Mucosa of descending colon (tissue), 3 donors: ENCODE measurements at regions not wholly inside any gene's neighbourhood (a gene's known extent, or its start where the extent isn't known, plus 50 kb on each side); places are given as distances from the start of the nearest gene placed in this dataset.
A peak's percentile ranks its signal among the peaks of the same experiment; 100 is the strongest.

Experiments
- ATAC-seq: fragments of 200-7000 bp; cut with Tn5 transposase; one replicate; pipeline ENCODE4 v1.9.1; 2020; ENCODE audit warnings: mild to moderate bottlenecking, moderate library complexity
- DNase-seq, 3 donors: peaks; one replicate each; pipeline ENCODE4 v3.0.0-alpha.2; 2020
- H3K36me3 ChIP-seq: fragments of 200-600 bp; one replicate; pipeline ENCODE4 v1.8.0; 2021; ENCODE audit warnings: low read depth, mild to moderate bottlenecking
- H3K4me1 ChIP-seq: fragments of 200-600 bp; one replicate; pipeline ENCODE4 v1.8.0; 2021; ENCODE audit warnings: low read depth, mild to moderate bottlenecking
- H3K4me3 ChIP-seq: fragments of 200-600 bp; one replicate; pipeline ENCODE4 v1.8.0; 2021; ENCODE audit warnings: mild to moderate bottlenecking
- H3K9me3 ChIP-seq: fragments of 200-600 bp; one replicate; pipeline ENCODE4 v1.8.0; 2021; ENCODE audit warnings: mild to moderate bottlenecking
- CTCF ChIP-seq: fragments of 200-600 bp; IDR thresholded peaks from one replicate; pipeline ENCODE4 v1.8.0; 2022; ENCODE audit warnings: antibody characterized with exemption, mild to moderate bottlenecking
- intact Hi-C, 2 donors: fragments of 100-400 bp; cut with DNase I in 1 of 2; cut with micrococcal nuclease in 1 of 2; formaldehyde crosslinking; loops; one replicate each; pipeline versions ENCODE4 v1.11.0 to v1.11.1; 2022; cut with DNase I, micrococcal nuclease
- donor health status: DM: no; HTN: no; CAD: no; lungs with moderate emphysema.
- donor health status: DM: no; HTN: no; CAD: no.
- donor health status: DM: no; HTN: yes; CAD: no.

GRCh38 chr5:17443333-17444130 lies 54.5 kb upstream of the TAF11L2 start:
- peak in 1 of 3 donors; percentile 53 for DNase-seq
- TF ChIP-seq CTCF, result no peak
- Histone ChIP-seq H3K36me3 (no peaks in the 10 kb centered on the region), H3K4me3 (no peak overlapping the region), H3K4me1 (peaks cover 8% of the 10 kb centered on the region), H3K9me3 (peaks cover 2% of the 10 kb centered on the region)
- no peak for ATAC-seq
- intact Hi-C loops, result no loop called here

DNA sequence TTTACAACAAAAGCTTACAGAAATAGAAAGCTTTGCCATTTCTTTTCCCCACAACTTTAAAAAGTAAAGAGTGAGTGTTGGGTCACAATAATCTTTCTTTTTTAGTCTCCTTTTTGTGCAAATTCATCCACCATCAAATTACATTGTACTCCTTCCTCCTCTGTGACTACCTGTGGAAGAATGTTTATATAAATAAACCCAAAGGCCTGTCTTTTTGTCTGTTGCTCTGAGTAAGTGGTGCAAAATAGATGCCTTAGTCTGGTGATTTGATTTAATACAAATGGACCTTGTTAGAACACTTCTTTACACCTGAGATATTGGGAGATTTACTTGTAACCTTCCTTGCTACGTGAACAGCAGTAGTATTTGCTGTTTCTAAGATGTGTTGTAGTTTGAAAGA lies 53.5 kb upstream of the TAF11L2 start:
- Histone ChIP-seq H3K4me3 (no peak overlapping the region), H3K36me3 (no peaks in the 10 kb centered on the region), H3K9me3 (peaks cover 2% of the 10 kb centered on the region), H3K4me1 (peaks cover 8% of the 10 kb centered on the region)
- ATAC-seq (no peak), DNase-seq (no peak)
- TF ChIP-seq CTCF, result no peak
- intact Hi-C loops, result no loop called here

GRCh38 chr5:17445185-17445584 lies 52.8 kb upstream of the TAF11L2 start:
- ATAC-seq (peak; percentile 99), DNase-seq (peak in 2 of 3 donors; percentile 35 to 68)
- TF ChIP-seq CTCF, result no peak

More at GRCh38 chr5:17445185-17445584, 52.8 kb upstream of the TAF11L2 start:
- H3K4me3 ChIP-seq, result no peak overlapping the region
- peaks cover 2% of the 10 kb centered on the region for H3K9me3 ChIP-seq
- no peaks in the 10 kb centered on the region for H3K36me3 ChIP-seq
- intact Hi-C loops, result no loop called here
- peaks cover 8% of the 10 kb centered on the region for H3K4me1 ChIP-seq
